ENCODE measurements at regions not wholly inside any gene's neighbourhood (a gene's known extent, or its start where the extent isn't known, plus 50 kb on each side); places are given as distances from the start of the nearest gene placed in this dataset.

GRCh38 chr6:170110201-170111140 lies 180.4 kb downstream of the DLL1 start:
- Mint-ChIP-seq H3K4me3 (no peak overlapping the region), H3K9me3 (no peaks in the 10 kb centered on the region), H3K27ac (no peak overlapping the region), H3K4me1 (peaks cover 16 to 21% of the 10 kb centered on the region in 2 donors), H3K27me3 (ENCODE audit: low read depth in 2 of 2) (peaks cover 16 to 20% of the 10 kb centered on the region in 2 donors), H3K36me3 (no peaks in the 10 kb centered on the region)
- Histone ChIP-seq H3K27me3 (ENCODE audit: control insufficient read depth, insufficient read depth, low read length) (no peaks in the 10 kb centered on the region), H3K36me3 (ENCODE audit: control insufficient read depth, insufficient read depth, low read length) (no peaks in the 10 kb centered on the region), H3K4me3 (ENCODE audit: low read length) (no peak overlapping the region), H3K9me3 (ENCODE audit: control insufficient read depth, insufficient read depth, low read length) (no peaks in the 10 kb centered on the region), H3K4me1 (ENCODE audit: control insufficient read depth, insufficient read depth, low read length) (peaks cover 11% of the 10 kb centered on the region), H3K27ac (ENCODE audit: low read length) (no peak overlapping the region)
- 82% methylated on average over 44 of the region's 44 CpGs for WGBS (ENCODE audit: insufficient coverage)
- peak in 1 of 2 donors; percentile 9 for DNase-seq
- intact Hi-C loops (cut with micrococcal nuclease), result no loop called here
- peak in 1 of 3 donors; percentile 49 for ATAC-seq
- no peak for TF ChIP-seq CTCF (IDR thresholded peaks at IDR 0.05)

- TF ChIP-seq CTCF (IDR thresholded peaks at IDR 0.05), result no peak
- no peaks in the 10 kb centered on the region for H3K9me3 ChIP-seq (ENCODE audit: control insufficient read depth, insufficient read depth, low read length)
- intact Hi-C loops (cut with micrococcal nuclease), result no loop called here
- no peak overlapping the region for H3K4me3 Mint-ChIP-seq
- WGBS (ENCODE audit: insufficient coverage), result 95% methylated on average over 14 of the region's 15 CpGs
- H3K27ac Mint-ChIP-seq, result no peak overlapping the region
- no peak overlapping the region for H3K4me3 ChIP-seq (ENCODE audit: low read length)
- H3K27ac ChIP-seq (ENCODE audit: low read length), result no peak overlapping the region
- DNase-seq (peak in 1 of 2 donors; percentile 3), ATAC-seq (no peak)
- H3K27me3 ChIP-seq (ENCODE audit: control insufficient read depth, insufficient read depth, low read length), result no peaks in the 10 kb centered on the region
- no peaks in the 10 kb centered on the region for H3K36me3 ChIP-seq (ENCODE audit: control insufficient read depth, insufficient read depth, low read length)
- peaks cover 14 to 15% of the 10 kb centered on the region in 2 donors for H3K4me1 Mint-ChIP-seq
- H3K36me3 Mint-ChIP-seq, result no peaks in the 10 kb centered on the region
- H3K27me3 Mint-ChIP-seq (ENCODE audit: low read depth in 2 of 2), result peaks cover 12 to 15% of the 10 kb centered on the region in 2 donors
- peaks cover 11% of the 10 kb centered on the region for H3K4me1 ChIP-seq (ENCODE audit: control insufficient read depth, insufficient read depth, low read length)
- H3K9me3 Mint-ChIP-seq, result no peaks in the 10 kb centered on the region
Observed at GRCh38 chr6:170108890-170109587, 181.8 kb downstream of the DLL1 start.

GRCh38 chr6:170108456-170108855 lies 182.4 kb downstream of the DLL1 start:
- Mint-ChIP-seq H3K36me3 (no peaks in the 10 kb centered on the region), H3K4me1 (peaks cover 9 to 10% of the 10 kb centered on the region in 2 donors), H3K4me3 (no peak overlapping the region), H3K27me3 (ENCODE audit: low read depth in 2 of 2) (peaks cover 9 to 12% of the 10 kb centered on the region in 2 donors), H3K9me3 (no peaks in the 10 kb centered on the region), H3K27ac (no peak overlapping the region)
- DNase-seq, result peak in 1 of 2 donors; percentile 10
- intact Hi-C loops (cut with micrococcal nuclease), result no loop called here
- 96% methylated on average over 9 of the region's 9 CpGs for WGBS (ENCODE audit: insufficient coverage)
- ATAC-seq, result no peak
- no peak for TF ChIP-seq CTCF (IDR thresholded peaks at IDR 0.05)
- Histone ChIP-seq H3K27me3 (ENCODE audit: control insufficient read depth, insufficient read depth, low read length) (no peaks in the 10 kb centered on the region), H3K4me3 (ENCODE audit: low read length) (no peak overlapping the region), H3K4me1 (ENCODE audit: control insufficient read depth, insufficient read depth, low read length) (peaks cover 14% of the 10 kb centered on the region), H3K9me3 (ENCODE audit: control insufficient read depth, insufficient read depth, low read length) (no peaks in the 10 kb centered on the region), H3K27ac (ENCODE audit: low read length) (no peak overlapping the region), H3K36me3 (ENCODE audit: control insufficient read depth, insufficient read depth, low read length) (no peaks in the 10 kb centered on the region)

Data from natural killer cell (primary cell).